ENCODE measurements at regions not wholly inside any gene's neighbourhood (a gene's known extent, or its start where the extent isn't known, plus 50 kb on each side); places are given as distances from the start of the nearest gene placed in this dataset.

DNA sequence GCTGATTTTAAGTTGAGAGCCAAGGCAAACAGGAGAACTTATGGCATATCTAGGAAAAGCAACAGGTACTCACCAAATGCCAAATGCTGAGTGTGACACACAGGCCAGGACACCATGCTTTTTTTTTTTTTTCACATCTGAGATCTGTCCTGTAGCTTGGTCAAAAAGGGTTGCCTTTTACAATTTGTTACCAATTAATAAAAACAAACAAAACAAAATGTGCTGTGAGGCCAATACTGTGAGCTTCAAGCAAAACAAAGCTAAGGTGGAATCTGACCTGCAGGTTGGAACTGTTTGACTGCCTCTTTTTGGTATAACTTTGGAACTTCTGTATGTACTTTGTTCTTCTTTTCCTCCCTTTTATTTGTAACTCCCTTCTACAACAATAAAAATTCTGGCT, 548.5 kb upstream of the IGFBP7 start:
- FAIRE-seq, result no peak
- no peak for DNase-seq (ENCODE audit: insufficient read length, low spot score)

GRCh38 chr4:57658188-57658587, 548.0 kb upstream of the IGFBP7 start:
- DNase-seq (ENCODE audit: insufficient read length, low spot score) (no peak), FAIRE-seq (no peak)

More for the DNA sequence above, 548.5 kb upstream of the IGFBP7 start:
- no peak for TF ChIP-seq CTCF (IDR thresholded peaks at IDR 0.05; ENCODE audit: insufficient read depth, missing control alignments)

GRCh38 chr4:57655342-57655741, 545.2 kb upstream of the IGFBP7 start:
- DNase-seq (ENCODE audit: insufficient read length, low spot score) (no peak), FAIRE-seq (no peak)
- no peak for TF ChIP-seq CTCF (IDR thresholded peaks at IDR 0.05; ENCODE audit: insufficient read depth, missing control alignments)

More at GRCh38 chr4:57658188-57658587, 548.0 kb upstream of the IGFBP7 start:
- TF ChIP-seq CTCF (IDR thresholded peaks at IDR 0.05; ENCODE audit: insufficient read depth, missing control alignments), result no peak

- no peak for DNase-seq (ENCODE audit: insufficient read length, low spot score)
- FAIRE-seq, result no peak
- TF ChIP-seq CTCF (IDR thresholded peaks at IDR 0.05; ENCODE audit: insufficient read depth, missing control alignments), result no peak
Observed at GRCh38 chr4:57652779-57653178, 542.6 kb upstream of the IGFBP7 start.

DNA sequence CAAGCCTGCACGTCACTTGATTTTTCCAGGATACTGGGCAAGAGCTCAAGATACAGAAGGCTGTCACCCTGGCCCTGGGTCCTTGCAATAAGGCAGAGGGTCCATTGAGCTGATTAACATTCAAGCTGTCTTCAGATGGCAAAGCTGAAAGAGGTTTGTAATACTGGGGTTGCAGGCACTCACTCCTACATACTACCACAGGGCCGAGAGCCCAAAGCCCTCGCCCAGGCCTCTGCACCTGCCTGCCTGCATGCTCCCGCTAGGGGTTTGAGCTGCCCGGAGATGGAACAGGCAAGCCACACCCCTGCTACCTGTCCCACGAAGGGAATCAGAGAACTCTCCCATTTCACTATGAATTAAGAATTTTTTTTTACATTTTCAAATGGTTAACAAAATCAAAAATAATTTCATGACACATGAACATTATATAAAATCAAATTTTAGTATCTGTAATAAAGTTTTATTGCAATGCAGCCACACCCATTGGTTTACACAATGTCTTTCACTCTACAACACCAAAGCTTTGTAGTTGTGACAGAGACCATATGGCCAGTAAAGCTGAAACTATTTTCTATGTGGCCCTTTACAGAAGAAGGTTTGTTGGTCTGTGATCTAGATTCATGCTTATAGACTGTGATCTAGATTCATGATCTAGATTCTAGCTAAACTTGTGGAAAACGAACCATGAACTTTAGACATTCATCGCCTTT, 530.4 kb upstream of the IGFBP7 start:
- no peak for DNase-seq (ENCODE audit: insufficient read length, low spot score)
- FAIRE-seq, result no peak
- no peak for TF ChIP-seq CTCF (IDR thresholded peaks at IDR 0.05; ENCODE audit: insufficient read depth, missing control alignments)

GRCh38 chr4:57639561-57640382, 529.6 kb upstream of the IGFBP7 start:
- FAIRE-seq (no peak), DNase-seq (ENCODE audit: insufficient read length, low spot score) (no peak)
- TF ChIP-seq CTCF (IDR thresholded peaks at IDR 0.05; ENCODE audit: insufficient read depth, missing control alignments), result no peak

GRCh38 chr4:57635910-57636309, 525.7 kb upstream of the IGFBP7 start:
- TF ChIP-seq CTCF (IDR thresholded peaks at IDR 0.05; ENCODE audit: insufficient read depth, missing control alignments), result no peak
- DNase-seq (ENCODE audit: insufficient read length, low spot score) (no peak), FAIRE-seq (no peak)

All from D721Med (cell line).